Trophoblast cell (in vitro differentiated cells and primary cell): ENCODE measurements at regions not wholly inside any gene's neighbourhood (a gene's known extent, or its start where the extent isn't known, plus 50 kb on each side); places are given as distances from the start of the nearest gene placed in this dataset.

Experiments
- DNase-seq, 2 donors: peaks; one replicate each; pipeline ENCODE4 v3.0.0-alpha.2; 2016
- H2AFZ ChIP-seq: 2 replicates; pipeline ENCODE4 v1.6.1; 2013; ENCODE audit warnings: low read length, moderate library complexity, mild to moderate bottlenecking; ENCODE audit not compliant: insufficient read depth, poor library complexity
- H2AK5ac ChIP-seq: 2 replicates; pipeline ENCODE4 v1.6.1; 2013; ENCODE audit warnings: mild to moderate bottlenecking, low read length
- H2BK120ac ChIP-seq: 2 replicates; pipeline ENCODE4 v1.6.1; 2013; ENCODE audit warnings: low read length, mild to moderate bottlenecking, moderate library complexity; ENCODE audit not compliant: insufficient read depth, poor library complexity
- H2BK12ac ChIP-seq: 2 replicates; pipeline ENCODE4 v1.6.1; 2013; ENCODE audit warnings: mild to moderate bottlenecking, low read length, moderate library complexity
- H2BK5ac ChIP-seq: 2 replicates; pipeline ENCODE4 v1.6.1; 2013; ENCODE audit warnings: low read length, low read depth, moderate library complexity, mild to moderate bottlenecking; ENCODE audit not compliant: poor library complexity
- H3K14ac ChIP-seq: 2 replicates; pipeline ENCODE4 v1.6.1; 2013; ENCODE audit warnings: mild to moderate bottlenecking, low read length
- H3K18ac ChIP-seq: 2 replicates; pipeline ENCODE4 v1.6.1; 2013; ENCODE audit warnings: mild to moderate bottlenecking, low read length
- H3K23ac ChIP-seq: 2 replicates; pipeline ENCODE4 v1.6.1; 2013; ENCODE audit warnings: low read length
- H3K27ac ChIP-seq: 2 replicates; pipeline ENCODE4 v1.5.1; 2013; ENCODE audit warnings: low read depth, mild to moderate bottlenecking, inconsistent platforms, low read length, moderate library complexity
- H3K27me3 ChIP-seq: 2 replicates; pipeline ENCODE4 v1.6.1; 2013; ENCODE audit warnings: inconsistent platforms, mild to moderate bottlenecking, low read length, moderate library complexity; ENCODE audit not compliant: insufficient read depth
- H3K36me3 ChIP-seq, 2 experiments: 1 replicate in 1 of 2; 2 replicates in 1 of 2; pipeline ENCODE4 v1.6.1; 2013; ENCODE audit warnings: low read length in 2 of 2, mild to moderate bottlenecking in 2 of 2, moderate library complexity in 1 of 2; ENCODE audit not compliant: insufficient read depth in 2 of 2, control insufficient read depth in 1 of 2
- H3K4ac ChIP-seq: 2 replicates; pipeline ENCODE4 v1.6.1; 2013; ENCODE audit warnings: low read depth, mild to moderate bottlenecking, low read length, moderate library complexity
- H3K4me1 ChIP-seq, 2 experiments: 1 replicate in 1 of 2; 2 replicates in 1 of 2; pipeline ENCODE4 v1.6.1; 2013; ENCODE audit warnings: low read length in 2 of 2, mild to moderate bottlenecking in 2 of 2, moderate library complexity in 1 of 2; ENCODE audit not compliant: insufficient read depth in 2 of 2, control insufficient read depth in 1 of 2
- H3K4me2 ChIP-seq: 2 replicates; pipeline ENCODE4 v1.6.1; 2013; ENCODE audit warnings: inconsistent platforms, mild to moderate bottlenecking, low read length, moderate library complexity
- H3K4me3 ChIP-seq: 2 replicates; pipeline ENCODE4 v1.5.1; 2013; ENCODE audit warnings: mild to moderate bottlenecking, low read depth, low read length, inconsistent platforms
- H3K79me1 ChIP-seq: one replicate; pipeline ENCODE4 v1.6.1; 2013; ENCODE audit warnings: low read length
- H3K79me2 ChIP-seq: 2 replicates; pipeline ENCODE4 v1.6.1; 2013; ENCODE audit warnings: low read length, mild to moderate bottlenecking; ENCODE audit not compliant: control insufficient read depth, insufficient read depth, poor library complexity
- H3K9ac ChIP-seq: 2 replicates; pipeline ENCODE4 v1.6.1; 2013; ENCODE audit warnings: mild to moderate bottlenecking, low read length
- H3K9me3 ChIP-seq: 2 replicates; pipeline ENCODE4 v1.6.1; 2013; ENCODE audit warnings: low read depth, mild to moderate bottlenecking, control low read depth, inconsistent platforms, low read length; ENCODE audit not compliant: insufficient read depth
- H4K12ac ChIP-seq: 2 replicates; pipeline ENCODE4 v1.6.1; 2013; ENCODE audit warnings: low read depth, mild to moderate bottlenecking, low read length, moderate library complexity
- H4K8ac ChIP-seq: 2 replicates; pipeline ENCODE4 v1.6.1; 2013; ENCODE audit warnings: low read depth, mild to moderate bottlenecking, low read length, moderate library complexity
- H4K91ac ChIP-seq: one replicate; pipeline ENCODE4 v1.6.1; 2013; ENCODE audit warnings: low read depth, mild to moderate bottlenecking, low read length, moderate library complexity
- WGBS: extraction: QIAGEN DNeasy Blood & Tissue Kit; methylation state at CpG from one replicate; pipeline ENCODE4 v1.1.7; 2013; ENCODE audit warnings: missing lambda C conversion rate; ENCODE audit not compliant: insufficient read length, insufficient coverage; ENCODE audit errors: extremely low coverage; 5-methylcytosine and 5-hydroxymethylcytosine counted together

DNA sequence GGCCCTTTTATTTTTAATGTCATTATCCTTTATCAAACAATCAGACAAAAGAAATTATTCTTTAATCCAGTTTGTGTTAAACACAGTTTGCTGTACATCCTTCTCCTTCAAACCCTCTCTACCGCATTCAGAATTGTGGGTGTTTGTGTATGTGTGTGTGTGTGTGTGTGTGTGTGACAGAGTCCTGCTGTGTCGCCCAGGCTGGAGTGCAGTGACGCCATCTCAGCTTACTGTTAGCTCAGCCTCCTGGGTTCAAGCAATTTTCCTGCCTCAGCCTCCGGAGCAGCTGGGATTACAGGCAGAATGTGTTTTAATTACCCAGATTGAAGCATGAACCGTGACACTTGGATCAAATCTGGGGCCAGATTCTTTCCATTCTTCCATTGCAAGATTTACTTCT lies 723.7 kb downstream of the DCDC2C start:
- Histone ChIP-seq H3K79me1 (no peaks in the 10 kb centered on the region), H2BK12ac (no peak overlapping the region), H3K23ac (no peak overlapping the region), H3K9ac (no peak overlapping the region), H3K9me3 (no peaks in the 10 kb centered on the region), H3K79me2 (no peaks in the 10 kb centered on the region), H2AFZ (no peak overlapping the region), H3K4me3 (no peak overlapping the region), H4K8ac (no peak overlapping the region), H2BK5ac (no peak overlapping the region), H3K4me2 (no peak overlapping the region), H2AK5ac (no peak overlapping the region), H3K18ac (no peak overlapping the region), H3K14ac (no peak overlapping the region), H4K91ac (no peak overlapping the region), H4K12ac (no peak overlapping the region), H3K27me3 (no peaks in the 10 kb centered on the region), H3K4ac (no peak overlapping the region), H3K4me1 (no peaks in the 10 kb centered on the region), H2BK120ac (no peak overlapping the region), H3K27ac (no peak overlapping the region), H3K36me3 (no peaks in the 10 kb centered on the region)
- WGBS: no CpG with 5 or more reads among the region's 5 CpGs
- DNase-seq: no peak

DNA sequence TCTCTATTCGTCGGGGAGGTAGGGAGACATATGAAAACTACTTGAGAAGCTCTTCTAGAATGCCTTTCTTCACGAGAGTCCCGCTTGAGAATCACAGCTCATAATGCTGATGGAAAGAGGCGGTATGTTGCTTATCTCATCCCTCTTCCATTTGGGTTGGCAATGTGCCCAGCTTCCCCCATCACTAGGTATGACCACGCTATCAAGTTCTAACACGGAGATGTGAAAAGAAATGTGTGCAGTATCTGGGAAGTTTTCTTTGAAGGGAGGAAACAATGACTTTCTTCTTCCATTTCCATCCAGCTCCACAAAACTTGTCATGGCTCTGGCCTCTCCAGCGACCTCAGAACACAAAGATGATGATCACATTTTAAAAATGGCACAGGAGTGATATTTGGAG lies 742.4 kb downstream of the DCDC2C start:
- no CpG with 5 or more reads among the region's 8 CpGs for WGBS
- no peaks in the 10 kb centered on the region for H3K9me3 ChIP-seq
- no peak for DNase-seq
- no peak overlapping the region for H3K23ac ChIP-seq
- H3K79me1 ChIP-seq: no peaks in the 10 kb centered on the region
- no peak overlapping the region for H2AFZ ChIP-seq
- no peak overlapping the region for H3K4me2 ChIP-seq
- no peak overlapping the region for H3K14ac ChIP-seq
- H3K4me1 ChIP-seq: no peaks in the 10 kb centered on the region
- no peak overlapping the region for H2AK5ac ChIP-seq
- no peak overlapping the region for H2BK5ac ChIP-seq
- H3K9ac ChIP-seq: no peak overlapping the region
- H3K4ac ChIP-seq: no peak overlapping the region
- H2BK12ac ChIP-seq: no peak overlapping the region
- no peak overlapping the region for H3K18ac ChIP-seq
- no peak overlapping the region for H4K12ac ChIP-seq
- no peak overlapping the region for H3K27ac ChIP-seq
- no peak overlapping the region for H4K91ac ChIP-seq
- no peak overlapping the region for H2BK120ac ChIP-seq
- H3K27me3 ChIP-seq: no peaks in the 10 kb centered on the region
- H4K8ac ChIP-seq: no peak overlapping the region
- H3K79me2 ChIP-seq: no peaks in the 10 kb centered on the region
- no peak overlapping the region for H3K4me3 ChIP-seq
- no peaks in the 10 kb centered on the region for H3K36me3 ChIP-seq

GRCh38 chr2:4454907-4455306 lies 751.5 kb downstream of the DCDC2C start:
- no peak overlapping the region for H3K18ac ChIP-seq
- H3K4ac ChIP-seq: no peak overlapping the region
- DNase-seq: no peak
- no peak overlapping the region for H4K91ac ChIP-seq
- no peaks in the 10 kb centered on the region for H3K4me1 ChIP-seq
- no peak overlapping the region for H4K12ac ChIP-seq
- H3K79me1 ChIP-seq: no peaks in the 10 kb centered on the region
- no peaks in the 10 kb centered on the region for H3K79me2 ChIP-seq
- no peak overlapping the region for H2BK5ac ChIP-seq
- no peak overlapping the region for H2AK5ac ChIP-seq
- no peak overlapping the region for H3K23ac ChIP-seq
- H3K9me3 ChIP-seq: no peaks in the 10 kb centered on the region
- no peak overlapping the region for H4K8ac ChIP-seq
- no peak overlapping the region for H3K4me2 ChIP-seq
- no peak overlapping the region for H3K14ac ChIP-seq
- H3K36me3 ChIP-seq: no peaks in the 10 kb centered on the region
- H3K9ac ChIP-seq: no peak overlapping the region
- no peak overlapping the region for H2BK120ac ChIP-seq
- no CpG with 5 or more reads among the region's 6 CpGs for WGBS
- no peak overlapping the region for H2BK12ac ChIP-seq
- H2AFZ ChIP-seq: no peak overlapping the region
- no peak overlapping the region for H3K4me3 ChIP-seq
- H3K27me3 ChIP-seq: no peaks in the 10 kb centered on the region
- no peak overlapping the region for H3K27ac ChIP-seq

GRCh38 chr2:4455486-4456155 lies 752.2 kb downstream of the DCDC2C start:
- H3K79me2 ChIP-seq: no peaks in the 10 kb centered on the region
- H3K18ac ChIP-seq: no peak overlapping the region
- H3K9ac ChIP-seq: no peak overlapping the region
- H2AK5ac ChIP-seq: no peak overlapping the region
- no peaks in the 10 kb centered on the region for H3K79me1 ChIP-seq
- no peak overlapping the region for H3K23ac ChIP-seq
- H3K4me1 ChIP-seq: no peaks in the 10 kb centered on the region
- H3K27ac ChIP-seq: no peak overlapping the region
- H2AFZ ChIP-seq: no peak overlapping the region
- no peak overlapping the region for H3K4ac ChIP-seq
- no peak overlapping the region for H4K12ac ChIP-seq
- H4K91ac ChIP-seq: no peak overlapping the region
- H3K14ac ChIP-seq: no peak overlapping the region
- no peak overlapping the region for H3K4me3 ChIP-seq
- WGBS: no CpG with 5 or more reads among the region's 3 CpGs
- DNase-seq: no peak
- H2BK12ac ChIP-seq: no peak overlapping the region
- H3K4me2 ChIP-seq: no peak overlapping the region
- H2BK120ac ChIP-seq: no peak overlapping the region
- H2BK5ac ChIP-seq: no peak overlapping the region
- no peaks in the 10 kb centered on the region for H3K36me3 ChIP-seq
- no peaks in the 10 kb centered on the region for H3K9me3 ChIP-seq
- no peak overlapping the region for H4K8ac ChIP-seq
- H3K27me3 ChIP-seq: no peaks in the 10 kb centered on the region
